ENCODE measurements at regions not wholly inside any gene's neighbourhood (a gene's known extent, or its start where the extent isn't known, plus 50 kb on each side); places are given as distances from the start of the nearest gene placed in this dataset.

DNA sequence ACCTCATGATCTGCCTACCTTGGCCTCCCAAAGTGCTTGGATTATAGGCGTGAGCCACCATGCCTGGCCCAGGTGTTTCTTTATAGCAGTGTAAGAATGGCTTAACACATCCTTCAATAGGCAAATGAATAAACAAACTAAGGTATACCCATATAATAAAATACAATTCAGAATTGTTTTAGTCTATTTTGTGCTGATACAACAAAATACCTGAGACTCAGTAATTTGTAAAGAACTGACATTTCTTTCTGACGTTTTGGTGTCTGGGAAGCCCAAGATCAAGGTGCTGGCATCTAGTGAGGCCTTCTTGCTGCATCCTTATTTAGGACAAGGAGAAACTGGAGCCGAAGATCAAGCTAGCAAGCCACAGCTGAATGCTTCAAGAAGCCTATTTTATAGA, 1372.1 kb upstream of the DDX18 start:
- in situ Hi-C loops (cut with HindIII; ENCODE audit: low pct_unique_long_range_greater_than_20kb, low sequenced_read_pairs) = no loop called here
- DNase-seq (ENCODE audit: low read depth, low spot score) = no peak

DNA sequence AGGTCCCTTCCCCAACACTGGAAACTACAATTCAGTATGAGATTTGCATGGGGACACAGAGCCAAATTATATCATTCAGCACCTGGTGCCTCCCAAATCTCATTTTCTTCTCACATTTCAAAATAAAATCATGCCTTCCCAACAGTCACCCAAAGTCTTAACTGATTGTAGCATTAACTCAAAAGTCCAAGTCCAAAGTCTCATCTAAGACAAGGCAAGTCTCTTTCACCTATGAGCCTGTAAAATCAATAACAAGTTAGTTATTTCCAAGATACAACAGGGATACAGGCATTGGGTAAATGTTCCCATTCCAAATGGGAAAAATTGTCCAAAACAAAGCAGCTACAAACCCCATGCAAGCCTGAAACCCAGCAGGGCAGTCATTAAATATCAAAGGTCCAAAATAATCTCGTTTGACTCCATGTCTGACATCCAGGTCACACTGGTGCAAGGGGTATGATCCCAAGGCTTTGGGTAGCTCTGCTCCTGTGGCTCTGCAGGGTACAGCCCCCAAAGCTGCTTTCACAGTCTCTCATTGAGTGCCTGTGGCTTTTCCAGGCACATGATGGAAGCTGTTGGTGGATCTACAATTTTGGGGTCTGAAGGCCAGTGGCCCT, 1370.1 kb upstream of the DDX18 start:
- DNase-seq (ENCODE audit: low read depth, low spot score) = no peak
- in situ Hi-C loops (cut with HindIII; ENCODE audit: low pct_unique_long_range_greater_than_20kb, low sequenced_read_pairs) = no loop called here

DNA sequence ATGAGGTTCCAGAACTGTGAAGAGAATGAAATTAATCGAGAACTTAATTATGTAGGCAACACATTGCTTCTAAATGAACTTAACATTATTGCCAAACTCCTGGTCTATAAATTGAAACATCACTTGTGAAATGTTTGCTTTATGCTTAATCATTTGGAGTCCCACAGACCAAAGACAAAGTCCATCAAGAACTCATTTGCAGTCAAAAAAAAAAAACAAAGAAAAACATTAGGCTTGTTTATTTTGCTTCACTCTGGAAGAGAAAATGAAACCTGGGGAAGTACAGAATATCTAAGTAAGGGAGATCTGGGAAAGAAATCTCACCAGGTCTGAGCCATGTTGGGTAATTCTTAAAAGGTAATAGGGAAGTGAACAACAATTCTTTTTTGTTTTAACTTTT, 1363.5 kb upstream of the DDX18 start:
- DNase-seq (ENCODE audit: low read depth, low spot score) = no peak
- in situ Hi-C loops (cut with HindIII; ENCODE audit: low pct_unique_long_range_greater_than_20kb, low sequenced_read_pairs) = no loop called here

DNA sequence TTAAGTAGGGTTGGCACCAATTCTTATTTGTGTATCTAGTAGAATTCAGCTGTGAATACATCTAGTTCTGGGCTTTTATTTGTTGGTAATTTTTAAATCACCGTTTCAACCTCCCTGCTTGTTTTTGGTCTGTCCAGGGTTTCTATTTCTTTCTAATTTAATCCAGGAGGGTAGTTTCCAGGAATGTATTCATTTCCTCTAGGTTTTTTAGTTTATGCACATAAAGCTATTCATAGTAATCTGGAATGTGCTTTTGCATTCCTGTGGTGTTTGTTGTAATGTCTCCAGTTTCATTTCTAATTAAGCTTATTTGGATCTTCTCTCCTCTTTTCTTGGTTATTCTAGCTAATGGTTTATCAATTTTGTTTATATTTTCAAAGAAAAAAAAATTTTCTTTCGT, 1361.8 kb upstream of the DDX18 start:
- DNase-seq (ENCODE audit: low read depth, low spot score) = no peak

DNA sequence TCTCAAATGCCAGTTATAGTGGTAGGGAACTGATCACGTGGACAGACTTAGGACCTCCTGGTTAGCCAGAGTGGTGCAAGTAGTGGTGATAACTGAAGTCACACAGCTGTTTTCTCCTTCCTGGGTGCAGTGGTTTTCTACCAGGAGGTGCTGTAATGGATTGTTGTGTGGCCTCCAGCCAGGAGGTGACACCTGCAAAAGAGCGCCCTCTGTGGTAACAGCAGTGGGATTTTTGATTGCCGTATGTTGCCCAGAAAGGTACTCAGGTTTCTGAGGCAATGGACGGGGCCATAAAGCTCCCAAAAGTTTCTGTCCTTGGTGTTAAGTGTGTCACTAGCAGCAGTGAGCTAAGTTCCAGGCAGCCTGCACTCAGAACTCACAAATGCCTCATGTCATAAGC, 1358.1 kb upstream of the DDX18 start:
- in situ Hi-C loops (cut with HindIII; ENCODE audit: low pct_unique_long_range_greater_than_20kb, low sequenced_read_pairs) = no loop called here
- DNase-seq (ENCODE audit: low read depth, low spot score) = no peak

More for the DNA sequence above, 1361.8 kb upstream of the DDX18 start:
- in situ Hi-C loops (cut with HindIII; ENCODE audit: low pct_unique_long_range_greater_than_20kb, low sequenced_read_pairs) = no loop called here

DNA sequence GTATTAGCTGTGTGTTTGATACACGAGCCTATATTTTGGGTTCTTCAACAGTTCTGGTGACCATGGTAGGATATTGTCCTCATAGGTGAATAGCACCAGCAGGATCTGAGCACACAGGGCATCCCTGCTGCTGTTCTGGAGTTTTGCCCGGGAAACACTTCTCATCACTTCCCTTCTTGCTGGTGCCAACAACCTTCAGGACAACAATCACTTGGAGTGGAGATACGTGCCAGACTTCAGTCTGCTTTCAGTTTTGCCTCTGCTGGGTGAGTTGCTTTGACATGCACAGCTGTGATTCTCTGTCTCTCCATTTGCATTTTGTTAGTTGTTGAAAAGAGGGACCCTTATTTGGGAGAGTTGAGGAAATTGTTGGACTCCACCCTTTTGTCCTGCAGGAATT, 1347.2 kb upstream of the DDX18 start:
- in situ Hi-C loops (cut with HindIII; ENCODE audit: low pct_unique_long_range_greater_than_20kb, low sequenced_read_pairs) = no loop called here

DNA sequence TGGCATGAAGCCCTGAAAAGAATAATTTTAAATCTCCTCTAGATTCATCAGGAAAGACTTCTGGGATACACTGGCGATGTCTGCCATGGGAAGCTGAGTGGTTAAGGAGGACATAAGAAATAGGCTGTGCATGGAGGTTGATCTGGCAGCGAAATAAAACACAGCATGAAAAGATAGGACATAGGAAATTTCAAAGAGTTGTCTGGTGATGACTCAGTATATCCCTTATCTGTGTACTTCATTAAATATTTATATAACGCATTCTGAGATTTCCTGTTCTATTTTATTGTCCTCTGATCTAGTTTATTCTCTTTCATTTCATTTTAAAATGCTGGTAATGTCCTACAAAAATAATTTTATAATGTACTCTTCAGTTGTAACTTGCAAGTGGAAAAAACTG, 1337.3 kb upstream of the DDX18 start:
- in situ Hi-C loops (cut with HindIII; ENCODE audit: low pct_unique_long_range_greater_than_20kb, low sequenced_read_pairs) = no loop called here
- no peak for DNase-seq (ENCODE audit: low read depth, low spot score)

More for the DNA sequence above, 1347.2 kb upstream of the DDX18 start:
- no peak for DNase-seq (ENCODE audit: low read depth, low spot score)

DNA sequence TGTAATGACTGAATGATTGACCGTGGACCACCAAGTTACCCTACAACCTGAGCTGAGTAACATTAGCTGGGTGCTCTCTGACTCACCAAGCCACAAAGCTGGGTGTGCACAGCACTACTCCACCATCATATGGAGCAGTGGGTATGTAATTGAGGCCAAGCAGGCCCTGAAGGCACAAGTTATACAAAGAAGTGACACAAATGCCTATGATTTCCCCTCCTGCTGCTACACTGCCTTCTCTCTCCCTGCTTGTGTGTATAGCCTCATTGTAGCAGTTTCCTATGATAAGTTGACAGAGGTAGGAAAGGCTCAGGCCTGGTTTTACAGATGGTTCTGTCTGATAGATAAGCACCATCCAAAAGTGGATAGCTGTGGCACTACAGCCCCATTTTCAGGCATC, 1327.2 kb upstream of the DDX18 start:
- in situ Hi-C loops (cut with HindIII; ENCODE audit: low pct_unique_long_range_greater_than_20kb, low sequenced_read_pairs) = no loop called here
- peak; percentile 21 for DNase-seq (ENCODE audit: low read depth, low spot score)

DNA sequence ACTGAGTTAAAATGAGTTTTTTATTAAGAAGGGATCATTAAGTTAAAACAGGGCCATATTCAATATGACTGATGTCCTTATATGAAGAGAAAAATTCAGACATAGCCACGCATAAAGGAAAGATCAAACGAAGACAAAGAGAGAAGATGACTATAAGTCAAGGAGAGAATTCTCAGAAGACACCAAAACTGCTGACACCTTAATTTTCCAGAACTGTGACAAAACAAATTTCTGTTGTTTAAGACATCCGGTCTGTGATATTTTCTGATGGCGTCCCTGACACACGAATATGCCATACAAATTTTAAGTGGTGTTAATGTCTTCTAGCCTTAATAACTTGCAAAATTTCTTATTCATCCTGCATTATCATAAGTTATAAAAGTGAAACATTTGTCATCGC, 1325.2 kb upstream of the DDX18 start:
- in situ Hi-C loops (cut with HindIII; ENCODE audit: low pct_unique_long_range_greater_than_20kb, low sequenced_read_pairs) = no loop called here
- no peak for DNase-seq (ENCODE audit: low read depth, low spot score)

DNA sequence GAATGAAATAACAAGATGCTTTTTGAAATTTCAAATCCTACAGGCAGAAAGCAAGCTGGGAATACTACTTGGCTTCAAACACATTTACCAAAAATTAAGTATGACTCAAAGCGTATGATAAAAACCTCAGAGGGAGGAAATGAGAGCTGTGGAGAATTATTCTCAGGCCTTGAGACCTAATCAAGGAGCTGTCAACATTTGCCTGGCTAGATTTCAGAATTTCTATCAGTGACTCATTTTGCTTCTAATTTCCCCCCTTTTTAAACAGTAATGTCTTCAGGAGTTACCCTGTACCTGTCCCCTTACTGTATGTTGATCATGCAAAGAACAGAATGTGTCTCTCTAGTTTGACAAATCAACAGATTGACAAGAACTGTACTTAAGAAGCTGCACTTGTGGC, 1324.5 kb upstream of the DDX18 start:
- in situ Hi-C loops (cut with HindIII; ENCODE audit: low pct_unique_long_range_greater_than_20kb, low sequenced_read_pairs) = no loop called here
- DNase-seq (ENCODE audit: low read depth, low spot score) = no peak

DNA sequence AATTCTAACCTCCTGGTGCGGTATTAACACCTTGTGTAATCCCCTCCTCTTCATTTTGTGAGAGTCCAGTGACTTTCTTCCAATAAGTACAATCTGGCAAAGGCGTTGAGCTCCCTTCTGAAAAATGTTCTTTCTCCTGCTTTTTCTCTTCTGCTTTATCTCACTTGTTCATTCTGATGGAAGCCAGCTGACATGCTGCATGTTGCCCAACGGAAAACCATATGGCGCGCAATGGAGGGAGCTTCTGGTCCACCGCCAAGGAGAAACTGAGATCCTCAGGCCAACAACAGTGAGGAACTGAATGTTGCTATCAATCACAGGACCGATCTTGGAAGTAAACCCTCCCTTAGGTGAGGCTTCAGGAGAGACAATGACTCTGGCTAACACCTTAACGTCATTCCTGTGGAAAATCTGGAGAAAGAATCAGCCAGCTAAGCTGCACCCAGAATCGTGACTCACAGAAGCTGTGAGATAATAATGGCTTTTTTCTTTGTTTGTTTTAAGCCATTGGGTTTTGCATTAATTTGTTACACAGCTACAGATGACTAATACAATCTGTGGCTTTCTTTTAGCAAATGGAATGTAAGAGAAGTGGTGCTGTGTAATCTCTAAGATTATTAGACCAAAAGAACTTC, 1323.9 kb upstream of the DDX18 start:
- DNase-seq (ENCODE audit: low read depth, low spot score) = no peak
- in situ Hi-C loops (cut with HindIII; ENCODE audit: low pct_unique_long_range_greater_than_20kb, low sequenced_read_pairs) = no loop called here

DNA sequence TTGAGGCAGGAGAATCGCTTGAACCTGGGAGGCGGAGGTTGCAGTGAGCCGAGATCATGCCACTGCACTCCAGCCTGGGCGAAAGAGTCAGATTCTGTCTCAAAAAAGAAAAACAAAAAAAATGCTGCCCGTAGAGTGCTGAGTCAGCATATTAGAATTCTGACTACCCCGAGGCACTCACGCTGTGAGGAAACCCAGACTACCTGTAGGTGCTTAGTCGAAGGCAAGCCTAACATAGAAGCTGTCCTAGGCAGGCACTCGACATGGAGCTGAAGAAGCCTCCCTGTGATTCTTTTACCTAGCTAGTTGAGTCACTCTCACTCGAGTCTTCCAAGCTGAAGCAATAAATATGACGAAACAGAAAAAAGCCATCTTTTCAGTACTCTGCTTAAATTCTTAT, 1323.2 kb upstream of the DDX18 start:
- in situ Hi-C loops (cut with HindIII; ENCODE audit: low pct_unique_long_range_greater_than_20kb, low sequenced_read_pairs) = no loop called here
- DNase-seq (ENCODE audit: low read depth, low spot score) = no peak

DNA sequence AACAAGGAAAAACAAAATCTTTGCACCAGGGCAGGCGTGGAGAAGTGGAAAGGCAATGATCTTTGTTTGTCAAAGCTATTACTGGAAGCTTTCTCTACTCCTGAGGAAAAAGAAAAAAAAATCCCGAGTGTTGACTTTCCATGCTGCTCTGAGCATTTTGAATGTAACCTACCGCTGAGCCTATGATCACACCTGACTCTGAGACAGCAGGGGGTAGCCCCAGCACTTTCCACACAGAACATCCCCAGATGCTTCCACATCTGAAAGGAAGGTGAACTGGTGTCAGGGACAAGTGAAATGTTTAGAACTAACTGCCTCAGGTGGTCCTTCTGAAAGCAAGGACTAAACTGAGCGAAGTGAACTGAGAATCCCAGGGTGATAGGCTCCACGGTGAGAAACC, 1315.1 kb upstream of the DDX18 start:
- no peak for DNase-seq (ENCODE audit: low read depth, low spot score)
- in situ Hi-C loops (cut with HindIII; ENCODE audit: low pct_unique_long_range_greater_than_20kb, low sequenced_read_pairs) = no loop called here

DNA sequence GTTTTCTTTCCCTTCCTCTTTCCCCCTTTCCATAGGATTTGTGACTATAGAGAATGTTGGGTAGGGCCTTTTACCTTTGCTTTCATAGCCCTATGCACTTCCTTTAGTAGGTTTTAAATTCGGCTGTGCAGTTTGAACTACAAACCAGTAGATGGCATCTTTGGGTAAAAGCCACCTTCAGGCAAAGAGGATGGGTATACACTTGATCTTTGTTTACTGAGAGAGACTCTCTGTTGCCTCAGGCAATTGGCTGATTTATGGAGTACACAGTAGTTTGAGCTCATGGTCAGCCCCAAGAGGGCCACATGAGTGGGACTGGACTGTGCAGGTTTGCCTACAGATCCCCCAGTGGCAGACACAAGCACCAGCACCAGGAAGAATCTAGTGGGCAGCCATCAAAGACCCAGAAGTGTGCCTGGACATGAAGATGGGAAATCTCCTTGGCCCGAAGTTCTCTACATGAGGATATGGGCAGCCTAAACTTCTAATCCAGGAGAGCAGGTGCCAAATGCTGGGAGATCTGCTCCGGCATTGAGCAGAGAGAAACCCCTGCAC, 1304.3 kb upstream of the DDX18 start:
- in situ Hi-C loops (cut with HindIII; ENCODE audit: low pct_unique_long_range_greater_than_20kb, low sequenced_read_pairs) = no loop called here
- peak; percentile 97 for DNase-seq (ENCODE audit: low read depth, low spot score)

DNA sequence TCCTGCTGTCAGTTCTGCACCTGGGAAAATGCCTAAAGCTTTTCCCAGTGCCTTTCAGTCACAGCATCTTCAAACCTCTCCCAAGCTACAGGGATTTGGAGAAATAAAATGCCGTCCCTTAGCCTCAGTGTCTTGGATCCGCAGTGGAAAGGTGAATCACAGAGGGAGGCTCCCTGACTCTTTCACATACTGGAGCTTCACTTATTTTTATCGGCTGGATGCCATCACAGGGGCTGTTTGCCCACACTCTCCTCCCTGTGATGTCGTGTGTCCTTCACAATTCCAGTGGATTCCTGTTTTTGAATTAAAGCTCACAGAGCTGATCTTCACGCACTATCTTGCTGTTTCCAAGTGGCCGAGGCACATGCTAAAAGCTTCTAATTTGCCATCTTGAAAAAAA, 1303.1 kb upstream of the DDX18 start:
- DNase-seq (ENCODE audit: low read depth, low spot score) = no peak
- in situ Hi-C loops (cut with HindIII; ENCODE audit: low pct_unique_long_range_greater_than_20kb, low sequenced_read_pairs) = no loop called here

DNA sequence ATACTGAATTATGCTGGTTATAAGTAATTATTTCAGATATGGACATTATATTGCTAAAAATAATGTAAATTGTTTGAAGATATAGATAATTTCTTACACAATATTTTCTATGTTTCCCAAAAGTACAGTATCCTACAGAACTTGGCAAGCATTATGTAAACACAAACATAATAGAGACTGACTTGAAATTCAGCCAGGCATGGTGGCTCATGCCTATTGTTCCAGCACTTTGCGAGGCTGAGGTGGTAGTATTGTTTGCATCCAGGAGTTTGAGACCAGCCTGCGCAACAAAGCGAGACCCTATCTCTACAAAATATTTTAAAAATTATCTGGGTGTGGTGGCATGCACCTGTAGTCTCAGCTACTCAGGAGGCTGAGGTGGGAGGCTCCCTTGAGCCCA, 1300.5 kb upstream of the DDX18 start:
- in situ Hi-C loops (cut with HindIII; ENCODE audit: low pct_unique_long_range_greater_than_20kb, low sequenced_read_pairs) = no loop called here
- DNase-seq (ENCODE audit: low read depth, low spot score) = no peak

DNA sequence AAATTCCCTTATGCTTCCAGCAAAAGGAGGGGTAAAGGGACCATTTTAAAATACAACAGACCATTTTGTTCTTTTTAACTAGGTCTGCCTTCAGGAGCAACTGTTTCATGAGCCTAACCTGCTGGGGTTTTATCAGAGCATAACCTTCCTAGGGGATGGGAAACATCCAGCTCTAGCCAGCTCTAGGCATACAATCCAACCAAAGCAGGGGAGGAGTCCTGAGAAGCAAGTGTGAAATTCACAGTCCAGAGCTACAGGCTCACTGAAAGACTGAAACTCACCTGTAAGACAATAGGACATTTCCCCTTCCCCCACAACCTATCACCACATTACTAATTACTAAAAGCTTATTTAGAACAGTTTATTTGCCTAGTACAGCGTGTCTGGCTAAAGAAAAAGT, 1296.6 kb upstream of the DDX18 start:
- no peak for DNase-seq (ENCODE audit: low read depth, low spot score)
- in situ Hi-C loops (cut with HindIII; ENCODE audit: low pct_unique_long_range_greater_than_20kb, low sequenced_read_pairs) = no loop called here

DNA sequence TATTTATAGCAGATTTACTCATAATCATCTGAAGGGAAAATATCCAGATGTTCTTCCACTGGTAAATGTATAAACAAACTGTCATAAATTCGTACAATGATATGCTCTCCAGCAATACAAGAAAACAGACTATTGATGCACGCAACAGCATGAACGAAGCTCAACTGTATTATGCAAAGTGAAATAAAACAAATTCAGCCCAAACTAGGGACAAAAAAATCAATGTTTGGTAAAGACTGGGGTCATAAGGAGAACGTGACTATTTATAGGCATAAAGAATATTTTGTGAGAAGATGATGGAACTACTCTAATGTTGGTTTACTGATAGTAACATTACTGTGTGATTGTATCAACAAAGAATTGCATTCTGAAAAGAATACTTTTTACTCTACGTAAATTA, 1276.7 kb upstream of the DDX18 start:
- in situ Hi-C loops (cut with HindIII; ENCODE audit: low pct_unique_long_range_greater_than_20kb, low sequenced_read_pairs) = no loop called here
- peak; percentile 58 for DNase-seq (ENCODE audit: low read depth, low spot score)

DNA sequence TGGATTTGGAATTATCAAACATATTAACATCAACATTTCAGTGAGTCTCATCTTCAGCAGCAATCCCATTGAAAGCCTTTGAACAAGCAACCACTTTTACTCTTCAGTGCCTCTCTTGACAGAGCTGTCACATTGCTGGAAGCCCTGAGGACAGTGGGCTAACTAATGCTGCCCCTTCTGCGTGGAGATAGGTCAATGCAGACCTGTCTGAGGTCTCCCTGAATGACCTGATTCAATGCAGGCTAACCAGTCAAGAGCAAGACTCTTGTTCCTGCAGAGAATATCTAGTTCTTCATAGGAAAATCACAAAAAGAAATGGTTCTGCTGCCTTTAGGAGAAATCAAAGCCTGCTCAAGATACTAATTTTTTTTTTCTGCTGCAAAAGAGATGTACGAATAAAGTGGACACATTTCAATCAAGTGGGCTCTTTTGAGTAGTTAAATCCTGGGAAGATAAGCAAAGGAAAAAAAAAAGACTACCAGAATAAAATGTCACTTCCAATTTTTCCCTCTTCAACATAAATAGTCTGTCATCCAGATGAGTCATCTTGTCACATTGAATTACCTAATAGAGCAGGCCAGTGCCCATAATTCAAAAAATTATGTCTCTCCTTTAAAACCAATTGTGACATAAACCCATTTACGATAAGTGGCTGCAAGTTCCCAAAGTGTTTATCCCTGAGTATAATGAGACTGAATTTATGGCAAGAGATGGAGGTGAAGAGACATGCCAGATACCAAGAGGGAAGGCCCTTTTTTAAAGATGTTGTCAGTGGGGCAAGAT, 1269.0 kb upstream of the DDX18 start:
- DNase-seq (ENCODE audit: low read depth, low spot score) = no peak
- in situ Hi-C loops (cut with HindIII; ENCODE audit: low pct_unique_long_range_greater_than_20kb, low sequenced_read_pairs) = no loop called here

Measured in SK-MEL-5 (cell line).